Breast epithelium (tissue), 4 donors: ENCODE measurements at regions not wholly inside any gene's neighbourhood (a gene's known extent, or its start where the extent isn't known, plus 50 kb on each side); places are given as distances from the start of the nearest gene placed in this dataset.

ENCODE experiments used
- DNase-seq, 2 donors: peaks; one replicate each; pipeline ENCODE4 v3.0.0-alpha.2; 2019; ENCODE audit warnings: low spot score in 2 of 2
- H3K27ac ChIP-seq, 2 donors: fragments of 200-600 bp; sonication (generic) in 1 of 2; one replicate each; pipeline ENCODE4 v1.5.1; 2016 to 2019; ENCODE audit warnings: mild to moderate bottlenecking in 1 of 2
- H3K27me3 ChIP-seq, 2 donors: fragments of 200-600 bp; sonication (generic) in 1 of 2; one replicate each; pipeline versions ENCODE4 v1.5.1 to v1.6.0; 2017 to 2019; ENCODE audit warnings: control low read depth in 1 of 2, mild to moderate bottlenecking in 1 of 2
- H3K36me3 ChIP-seq: fragments of 200-600 bp; one replicate; pipeline ENCODE4 v1.5.1; 2019
- H3K4me1 ChIP-seq, 2 donors: fragments of 200-600 bp; sonication (generic); one replicate each; pipeline ENCODE4 v1.5.1; 2016 to 2019; ENCODE audit warnings: control low read depth in 1 of 2
- H3K4me3 ChIP-seq, 3 donors: fragments of 200-600 bp; sonication (generic); 1 replicate in 2 of 3; 2 replicates in 1 of 3; pipeline ENCODE4 v1.5.1; 2016 to 2019; ENCODE audit warnings: mild to moderate bottlenecking in 3 of 3, moderate library complexity in 2 of 3
- H3K9me3 ChIP-seq, 2 donors: fragments of 200-600 bp; sonication (generic) in 1 of 2; one replicate each; pipeline ENCODE4 v1.5.1; 2016 to 2019; ENCODE audit warnings: control low read depth in 1 of 2
- CTCF ChIP-seq, 3 donors: fragments of 450-650 bp; IDR thresholded peaks; one replicate each; pipeline ENCODE4 v1.5.1; 2016 to 2017; ENCODE audit warnings: antibody characterized with exemption in 3 of 3, mild to moderate bottlenecking in 3 of 3, moderate library complexity in 3 of 3
- POLR2A ChIP-seq: fragments of 450-650 bp; IDR thresholded peaks from one replicate; pipeline ENCODE4 v1.6.1; 2016; ENCODE audit warnings: antibody characterized with exemption, mild to moderate bottlenecking, moderate library complexity
- POLR2AphosphoS5 ChIP-seq, 3 donors: sonication (generic); formaldehyde crosslinking; IDR thresholded peaks; one replicate each; pipeline ENCODE4 v1.6.1; 2017; ENCODE audit warnings: antibody characterized with exemption in 3 of 3
- intact Hi-C: fragments of 100-400 bp; cut with DNase I; formaldehyde crosslinking; loops from one replicate; pipeline ENCODE4 v1.15.1; 2023; ENCODE audit warnings: low total_unique reads

GRCh38 chr7:18364396-18364795 is 131.2 kb upstream of the HDAC9 start:
- TF ChIP-seq POLR2A (no peak), CTCF (IDR thresholded peaks at IDR 0.05) (no peak), POLR2AphosphoS5 (IDR thresholded peaks at IDR 0.05) (no peak)
- Histone ChIP-seq H3K4me3 (no peak overlapping the region), H3K27me3 (no peaks in the 10 kb centered on the region), H3K36me3 (no peaks in the 10 kb centered on the region), H3K4me1 (no peaks in the 10 kb centered on the region), H3K9me3 (no peaks in the 10 kb centered on the region), H3K27ac (no peak overlapping the region)
- intact Hi-C loops: no loop called here
- DNase-seq: no peak

- H3K36me3 ChIP-seq: no peaks in the 10 kb centered on the region
- no peaks in the 10 kb centered on the region for H3K4me1 ChIP-seq
- H3K27ac ChIP-seq: no peak overlapping the region
- TF ChIP-seq POLR2A: no peak
- TF ChIP-seq POLR2AphosphoS5 (IDR thresholded peaks at IDR 0.05): no peak
- TF ChIP-seq CTCF (IDR thresholded peaks at IDR 0.05): no peak
- no peaks in the 10 kb centered on the region for H3K9me3 ChIP-seq
- intact Hi-C loops: no loop called here
- DNase-seq: no peak
- H3K27me3 ChIP-seq: no peaks in the 10 kb centered on the region
- H3K4me3 ChIP-seq: no peak overlapping the region
Observed at GRCh38 chr7:18366394-18366793, 129.2 kb upstream of the HDAC9 start.

- no peak for DNase-seq
- no peak overlapping the region for H3K27ac ChIP-seq
- TF ChIP-seq POLR2AphosphoS5 (IDR thresholded peaks at IDR 0.05) (no peak), POLR2A (no peak), CTCF (IDR thresholded peaks at IDR 0.05) (no peak)
- H3K9me3 ChIP-seq: no peaks in the 10 kb centered on the region
- H3K4me3 ChIP-seq: no peak overlapping the region
- no peaks in the 10 kb centered on the region for H3K4me1 ChIP-seq
- intact Hi-C loops: no loop called here
- H3K27me3 ChIP-seq: no peaks in the 10 kb centered on the region
- no peaks in the 10 kb centered on the region for H3K36me3 ChIP-seq
Observed at GRCh38 chr7:18369011-18369410, 126.5 kb upstream of the HDAC9 start.

- TF ChIP-seq POLR2A: no peak
- TF ChIP-seq POLR2AphosphoS5 (IDR thresholded peaks at IDR 0.05): no peak
- no peak for TF ChIP-seq CTCF (IDR thresholded peaks at IDR 0.05)
- Histone ChIP-seq H3K27ac (no peak overlapping the region), H3K4me3 (no peak overlapping the region), H3K27me3 (no peaks in the 10 kb centered on the region), H3K9me3 (no peaks in the 10 kb centered on the region), H3K4me1 (no peaks in the 10 kb centered on the region), H3K36me3 (no peaks in the 10 kb centered on the region)
- intact Hi-C loops: no loop called here
- no peak for DNase-seq
Observed at GRCh38 chr7:18370633-18371032, 124.9 kb upstream of the HDAC9 start.

GRCh38 chr7:18378989-18379605 is 116.5 kb upstream of the HDAC9 start:
- intact Hi-C loops: no loop called here
- DNase-seq: no peak
- H3K27ac ChIP-seq: no peak overlapping the region
- TF ChIP-seq POLR2A (no peak), CTCF (IDR thresholded peaks at IDR 0.05) (no peak), POLR2AphosphoS5 (IDR thresholded peaks at IDR 0.05) (no peak)
- no peaks in the 10 kb centered on the region for H3K9me3 ChIP-seq
- H3K4me1 ChIP-seq: no peaks in the 10 kb centered on the region
- H3K4me3 ChIP-seq: no peak overlapping the region
- no peaks in the 10 kb centered on the region for H3K36me3 ChIP-seq
- no peaks in the 10 kb centered on the region for H3K27me3 ChIP-seq
